Ishikawa (cell line): ENCODE measurements at regions not wholly inside any gene's neighbourhood (a gene's known extent, or its start where the extent isn't known, plus 50 kb on each side); places are given as distances from the start of the nearest gene placed in this dataset.

Experiments used
- CEBPB ChIP-seq: IDR thresholded peaks from 2 replicates; pipeline ENCODE4 v1.6.1; 2012
- CREB1 ChIP-seq: IDR thresholded peaks from 2 replicates; pipeline ENCODE4 v1.6.1; 2012; ENCODE audit warnings: low read depth
- EGR1 ChIP-seq: IDR thresholded peaks from 2 replicates; pipeline ENCODE4 v1.6.1; 2012
- EP300 ChIP-seq: IDR thresholded peaks from 2 replicates; pipeline ENCODE4 v1.6.1; 2012; ENCODE audit warnings: borderline replicate concordance
- FOXM1 ChIP-seq: IDR thresholded peaks from 2 replicates; pipeline ENCODE4 v1.6.1; 2012; ENCODE audit warnings: low read depth, borderline replicate concordance
- NFIC ChIP-seq: IDR thresholded peaks from 2 replicates; pipeline ENCODE4 v1.6.1; 2012
- RAD21 ChIP-seq: IDR thresholded peaks from 2 replicates; pipeline ENCODE4 v1.6.1; 2012; ENCODE audit warnings: low read depth
- REST ChIP-seq: IDR thresholded peaks from 2 replicates; pipeline ENCODE4 v1.6.1; 2012; ENCODE audit warnings: low read depth, mild to moderate bottlenecking
- TAF1 ChIP-seq: IDR thresholded peaks from 2 replicates; pipeline ENCODE4 v1.6.1; 2012; ENCODE audit warnings: low read depth, mild to moderate bottlenecking
- TCF12 ChIP-seq: IDR thresholded peaks from 2 replicates; pipeline ENCODE4 v1.6.1; 2012; ENCODE audit warnings: low read depth
- TEAD4 ChIP-seq: IDR thresholded peaks from 2 replicates; pipeline ENCODE4 v1.6.1; 2012
- USF1 ChIP-seq: IDR thresholded peaks from 2 replicates; pipeline ENCODE4 v1.6.1; 2012
- YY1 ChIP-seq: IDR thresholded peaks from 2 replicates; pipeline ENCODE4 v1.6.1; 2012; ENCODE audit warnings: low read depth
- ZBTB7A ChIP-seq: IDR thresholded peaks from 2 replicates; pipeline ENCODE4 v1.6.1; 2012; ENCODE audit warnings: low read depth
- TF ChIP-seq, protein P1 (sequence below): IDR thresholded peaks from 2 replicates; pipeline ENCODE4 v1.6.1; 2012

DNA sequence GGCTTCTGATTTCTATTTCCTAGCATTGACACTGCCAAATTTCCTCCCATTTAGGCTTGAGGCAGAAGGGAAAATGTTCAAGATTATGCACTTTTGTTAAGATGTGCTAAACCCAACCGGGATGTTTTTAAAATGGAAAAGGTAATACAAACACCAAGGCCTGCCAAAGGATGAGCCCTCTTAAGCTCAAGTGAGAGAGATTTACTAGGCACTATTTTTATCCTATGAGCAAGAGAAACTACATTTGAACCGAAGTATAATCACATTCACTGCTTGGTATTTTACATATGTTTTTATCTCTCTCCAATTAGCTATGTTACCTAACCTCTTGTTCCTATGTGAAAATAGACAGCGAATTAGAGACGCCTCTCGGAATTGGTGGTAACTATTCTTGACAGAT, 295.8 kb downstream of the GABRB3 start:
- TF ChIP-seq TCF12 (no peak), FOXM1 (no peak), TEAD4 (no peak), ZBTB7A (no peak), TAF1 (no peak), RAD21 (no peak), CREB1 (no peak), NFIC (no peak), REST (no peak), YY1 (no peak), EP300 (no peak)

GRCh38 chr15:26475554-26475953, 297.3 kb downstream of the GABRB3 start:
- TF ChIP-seq CEBPB (no peak), NFIC (no peak), TAF1 (no peak), TCF12 (no peak), YY1 (no peak), EP300 (no peak), TEAD4 (no peak), CREB1 (no peak), EGR1 (no peak), RAD21 (no peak)
- TF ChIP-seq, protein P1, sequence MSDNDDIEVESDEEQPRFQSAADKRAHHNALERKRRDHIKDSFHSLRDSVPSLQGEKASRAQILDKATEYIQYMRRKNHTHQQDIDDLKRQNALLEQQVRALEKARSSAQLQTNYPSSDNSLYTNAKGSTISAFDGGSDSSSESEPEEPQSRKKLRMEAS, result no peak

DNA sequence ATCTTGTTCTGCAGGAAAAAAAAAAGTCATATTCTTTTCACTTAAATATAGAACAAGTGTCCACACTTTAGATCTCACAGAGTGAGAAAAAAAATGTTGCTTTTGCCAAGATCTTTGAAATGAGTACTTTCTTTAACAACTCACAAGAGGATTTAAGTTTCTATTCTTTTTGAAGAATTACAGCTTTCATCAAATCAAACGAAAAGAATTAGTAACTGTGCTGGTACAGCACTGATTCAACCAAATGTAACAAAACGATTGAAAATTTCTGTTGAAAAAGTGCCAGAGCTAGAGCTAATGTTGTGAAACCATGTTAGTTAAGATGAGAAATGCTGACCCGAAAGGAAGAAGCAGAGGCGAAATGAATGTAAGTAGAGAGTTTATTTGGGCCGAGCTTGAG, 300.2 kb downstream of the GABRB3 start:
- TF ChIP-seq FOXM1, result no peak
- TF ChIP-seq CREB1, result no peak
- TF ChIP-seq EGR1, result no peak
- TF ChIP-seq ZBTB7A, result no peak
- TF ChIP-seq YY1, result no peak
- TF ChIP-seq, protein P1, result no peak
- TF ChIP-seq EP300, result no peak
- no peak for TF ChIP-seq NFIC
- no peak for TF ChIP-seq CEBPB
- no peak for TF ChIP-seq TCF12
- no peak for TF ChIP-seq REST
- no peak for TF ChIP-seq USF1
- TF ChIP-seq TEAD4, result no peak
- no peak for TF ChIP-seq TAF1

- TF ChIP-seq FOXM1 (no peak), EP300 (no peak), CEBPB (no peak)
Measured at GRCh38 chr15:26461847-26462608, 310.8 kb downstream of the GABRB3 start.

- TF ChIP-seq EGR1, result no peak
- TF ChIP-seq ZBTB7A, result no peak
- TF ChIP-seq REST, result no peak
- no peak for TF ChIP-seq RAD21
- TF ChIP-seq YY1, result no peak
- no peak for TF ChIP-seq TCF12
- TF ChIP-seq CEBPB, result no peak
- TF ChIP-seq CREB1, result no peak
- TF ChIP-seq NFIC, result no peak
Measured at GRCh38 chr15:26460165-26460564, 312.7 kb downstream of the GABRB3 start.
